ENCODE measurements at regions not wholly inside any gene's neighbourhood (a gene's known extent, or its start where the extent isn't known, plus 50 kb on each side); places are given as distances from the start of the nearest gene placed in this dataset.
"Not testable (repeated sequence)": the region's sequence is repeated elsewhere in the genome, so short reads cannot be mapped to it uniquely, and the experiment has no call there.

DNA sequence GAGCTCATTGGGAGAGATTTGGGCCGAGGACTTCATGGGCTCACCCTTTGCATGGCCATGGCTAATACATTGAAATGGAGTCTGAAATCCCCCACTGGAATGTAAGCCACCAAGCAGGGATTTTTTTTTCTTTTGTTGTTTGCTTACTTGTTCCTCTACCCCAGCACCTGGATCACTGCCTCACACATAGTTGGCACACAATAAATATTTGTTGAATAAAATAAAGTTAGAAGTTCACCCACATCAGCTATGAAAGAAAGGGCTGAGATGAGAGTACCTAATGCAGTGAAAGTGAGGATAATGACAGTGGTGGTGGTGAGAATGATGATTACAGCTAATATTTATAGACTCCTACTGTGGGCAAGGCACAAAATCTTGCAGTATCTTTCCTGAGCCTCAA lies 98.1 kb upstream of the ANXA1 start:
- no peak for DNase-seq

DNA sequence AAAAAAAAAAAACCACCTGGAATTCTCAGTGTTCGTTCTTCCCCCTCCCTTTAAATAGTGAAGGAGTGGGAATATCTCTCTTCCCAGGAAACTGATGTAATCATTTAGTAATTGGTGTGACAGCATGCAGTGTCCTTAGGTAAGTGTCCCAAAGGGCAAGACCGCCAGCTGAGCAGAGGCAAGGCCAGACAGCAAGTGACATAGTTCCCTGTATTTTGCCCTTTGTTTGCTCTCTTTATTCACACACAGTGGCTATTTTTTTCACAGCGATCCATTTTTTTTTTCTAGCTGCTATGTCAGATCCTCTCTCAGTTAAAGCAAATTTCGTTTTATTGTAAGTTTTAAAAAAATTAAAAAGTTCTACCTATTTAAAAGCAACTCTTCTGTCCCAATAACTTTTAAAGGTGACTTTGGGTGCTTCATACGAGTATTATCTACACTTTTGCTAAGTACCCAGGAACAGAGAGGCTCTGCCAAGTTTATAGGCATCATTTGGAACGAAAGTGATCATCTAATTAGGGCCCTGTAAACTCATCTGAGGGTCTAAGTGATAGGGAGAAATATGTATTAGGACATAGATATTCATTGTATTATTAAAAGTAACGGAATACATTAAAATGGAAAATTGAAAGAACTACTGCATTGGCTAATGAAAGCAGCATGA lies 98.2 kb upstream of the ALDH1A1 start:
- DNase-seq, result peak; percentile 4 to 7

DNA sequence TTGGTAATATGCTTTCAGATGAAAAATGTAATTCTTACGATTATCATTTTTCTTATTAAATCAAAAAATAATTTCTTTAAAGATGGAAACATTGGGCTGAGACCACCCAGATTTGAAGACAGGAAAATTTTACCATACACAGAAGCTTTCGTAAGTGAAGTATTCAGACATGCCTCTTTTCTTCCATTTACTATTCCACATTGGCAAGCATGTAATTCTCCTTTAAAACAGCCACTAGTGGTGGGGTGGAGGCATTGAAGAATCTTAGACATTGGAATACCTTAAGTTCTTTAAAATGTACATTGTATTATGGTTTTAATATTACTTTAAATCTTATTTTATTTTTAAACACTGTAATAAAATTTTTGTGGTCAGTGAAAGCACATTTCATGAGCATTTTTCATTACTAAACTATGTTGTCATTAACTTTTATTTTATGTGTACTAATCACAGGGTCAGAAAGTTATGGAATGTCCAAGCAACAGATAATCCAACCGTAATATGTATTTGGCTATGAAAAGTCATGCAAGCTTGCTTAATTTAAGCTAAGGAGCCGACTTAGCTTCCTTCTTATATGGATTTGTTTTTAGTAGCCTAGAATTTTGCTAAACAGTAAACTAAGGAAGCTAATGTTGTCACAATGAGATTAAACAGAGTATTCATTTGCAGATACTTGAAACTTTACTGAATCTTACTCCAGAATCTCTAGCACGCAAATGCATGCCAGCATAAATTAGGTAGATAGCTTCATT lies 97.4 kb upstream of the ALDH1A1 start:
- DNase-seq, result no peak

DNA sequence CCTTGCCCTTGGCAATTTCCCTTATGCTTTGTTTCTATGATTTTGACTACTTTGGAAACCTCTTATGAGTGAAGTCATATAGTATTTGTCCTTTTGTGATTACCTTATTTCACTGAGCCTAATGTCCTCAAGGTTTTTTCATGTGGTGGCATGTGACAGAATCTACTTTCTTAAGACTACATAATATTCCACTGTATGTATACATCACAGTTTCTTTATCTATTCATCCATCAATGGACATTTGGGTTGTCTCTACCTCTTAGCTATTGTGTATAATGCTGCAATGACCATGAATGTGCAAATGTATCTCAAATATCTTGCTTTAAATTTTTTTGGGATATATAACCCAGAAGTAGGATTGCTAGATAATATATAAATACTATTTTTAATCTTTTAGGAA lies 96.4 kb upstream of the ALDH1A1 start:
- DNase-seq, result no peak

DNA sequence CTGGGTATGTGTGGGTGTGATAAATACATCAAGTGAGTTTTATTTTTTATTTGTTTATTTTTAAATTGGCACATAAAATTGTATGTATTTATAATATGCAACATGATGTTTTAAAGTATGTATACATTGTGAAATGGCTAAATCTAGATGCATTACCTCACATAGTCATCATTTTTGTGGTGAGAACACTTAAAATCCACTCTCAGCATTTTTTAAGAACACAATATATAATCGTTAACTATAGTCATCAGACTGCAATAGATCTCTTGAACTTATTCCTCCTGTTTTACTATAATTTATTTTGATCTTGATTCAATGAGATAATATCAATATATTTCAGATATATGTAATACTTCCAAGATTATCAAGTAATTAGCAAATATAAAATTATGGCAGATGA lies 93.9 kb upstream of the ALDH1A1 start:
- no peak for DNase-seq

DNA sequence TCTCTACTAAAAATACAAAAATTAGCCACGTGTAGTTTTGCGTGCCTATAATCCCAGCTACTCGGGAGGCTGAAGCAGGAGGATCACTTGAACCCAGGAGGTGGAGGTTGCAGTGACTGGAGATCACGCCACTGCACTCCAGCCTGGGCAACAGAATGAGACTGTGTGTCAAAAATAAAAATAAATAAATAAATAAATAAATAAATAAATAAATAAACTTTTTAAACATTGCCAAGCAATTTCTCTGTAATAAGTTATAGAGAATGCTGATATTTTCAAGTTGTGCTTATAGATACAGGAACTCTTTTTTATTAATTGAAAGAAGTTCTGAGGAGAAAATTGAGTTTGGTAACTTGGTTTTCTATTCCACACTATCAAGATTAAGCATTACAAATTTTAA lies 91.9 kb upstream of the ALDH1A1 start:
- not testable (repeated sequence) for DNase-seq

GRCh38 chr9:73042155-73042554 lies 89.3 kb upstream of the ALDH1A1 start:
- no peak for DNase-seq

GRCh38 chr9:73039271-73040263 lies 86.7 kb upstream of the ALDH1A1 start:
- DNase-seq, result no peak

- DNase-seq, result no peak
These were observed 85.8 kb upstream of the ALDH1A1 start for GRCh38 chr9:73038613-73039012.

DNA sequence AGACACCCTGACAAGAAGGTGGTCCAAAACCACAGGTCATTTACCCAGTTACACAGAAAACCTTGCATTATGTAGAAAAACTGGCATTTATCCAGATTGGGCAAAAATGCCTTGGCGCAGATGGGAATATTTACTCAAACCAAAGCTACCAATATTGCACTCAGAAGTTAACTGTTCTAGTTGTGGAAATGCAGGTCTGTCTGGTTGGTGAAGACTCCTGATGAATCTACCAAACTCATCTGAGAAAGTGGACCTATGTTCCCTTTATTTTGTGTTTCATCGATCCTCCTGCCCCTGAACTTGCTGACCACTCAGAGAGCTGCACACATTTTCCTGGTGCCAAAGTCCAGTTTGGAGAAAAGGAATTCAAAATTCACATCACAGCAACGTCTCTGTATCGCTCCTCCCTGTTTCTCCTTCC lies 85.2 kb upstream of the ALDH1A1 start:
- no peak for DNase-seq

GRCh38 chr9:73037613-73038012 lies 84.8 kb upstream of the ALDH1A1 start:
- no peak for DNase-seq

- DNase-seq, result no peak
These were observed 82.1 kb upstream of the ALDH1A1 start for GRCh38 chr9:73034962-73035361.

- no peak for DNase-seq
These were observed 78.5 kb upstream of the ALDH1A1 start for GRCh38 chr9:73031350-73031749.

DNA sequence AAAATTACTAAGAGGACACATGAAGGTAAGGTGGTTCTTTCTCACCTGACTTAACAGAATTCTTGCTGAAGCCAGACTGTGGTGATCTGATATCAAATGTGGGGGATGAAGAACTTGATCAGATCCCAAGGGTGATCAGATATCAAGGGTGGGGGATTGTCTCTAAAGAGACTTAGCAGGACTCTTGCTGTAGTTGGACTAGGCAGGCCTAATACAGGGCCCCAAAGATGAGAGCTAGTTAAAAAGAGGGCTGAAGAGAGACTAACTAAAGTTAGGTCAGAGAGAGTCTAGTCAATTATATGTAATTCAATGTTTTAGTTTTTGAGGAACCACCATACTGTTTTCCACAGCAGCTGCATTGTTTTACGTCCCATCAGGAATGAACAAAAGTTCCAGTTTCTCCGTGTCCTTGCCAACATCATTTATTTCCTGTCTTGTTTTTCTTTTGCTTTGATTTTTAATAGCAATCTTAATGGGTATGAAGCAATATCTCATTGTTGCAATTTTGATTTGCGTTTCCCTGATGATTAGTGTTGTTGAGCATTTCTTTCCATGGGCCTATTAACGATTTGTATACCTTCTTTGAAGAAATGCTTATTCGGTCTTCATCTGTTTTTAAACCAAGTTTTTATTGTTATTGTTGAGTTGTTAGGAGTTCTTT lies 77.6 kb upstream of the ALDH1A1 start:
- DNase-seq, result no peak

- no peak for DNase-seq
These were observed 76.5 kb upstream of the ALDH1A1 start for GRCh38 chr9:73029346-73029745.

DNA sequence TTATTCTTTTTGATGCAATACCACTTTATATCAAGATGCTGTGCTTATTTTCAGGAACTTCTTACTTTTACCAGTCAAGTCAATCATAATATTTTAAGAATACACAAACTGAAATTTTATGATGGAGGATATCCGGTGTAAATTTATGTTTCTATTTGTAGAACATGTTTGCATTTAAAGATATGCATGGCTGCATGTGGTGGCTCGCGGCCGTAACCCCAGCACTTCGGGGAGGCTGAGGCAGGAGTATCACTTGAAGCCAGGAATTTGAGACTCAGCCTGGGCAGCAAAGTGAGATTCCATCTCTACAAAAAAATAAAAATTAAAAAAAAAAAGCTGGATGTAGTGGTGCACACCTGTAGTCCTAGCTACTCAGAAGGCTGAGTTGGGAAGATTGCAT lies 73.5 kb upstream of the ALDH1A1 start:
- DNase-seq, result no peak

DNA sequence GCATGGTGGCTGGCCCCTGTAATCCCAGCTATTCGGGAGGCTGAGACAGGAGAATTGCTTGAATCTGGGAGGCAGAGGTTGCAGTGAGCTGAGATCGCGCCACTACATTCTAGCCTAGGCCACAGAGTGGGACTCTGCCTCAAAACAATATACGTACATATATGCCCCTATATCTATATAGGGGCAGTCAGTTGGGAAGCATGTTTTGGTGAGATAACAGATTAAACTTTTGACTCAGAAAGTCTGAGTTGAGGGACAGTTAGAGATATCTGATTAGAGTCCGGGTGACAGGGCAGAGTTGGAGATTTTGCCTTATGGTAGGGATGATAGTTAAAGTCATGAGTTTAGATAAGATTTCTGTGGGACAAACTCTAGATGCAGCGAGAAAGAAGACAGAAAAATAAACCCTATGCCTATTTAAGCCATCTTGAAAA lies 71.8 kb upstream of the ALDH1A1 start:
- DNase-seq, result no peak

DNA sequence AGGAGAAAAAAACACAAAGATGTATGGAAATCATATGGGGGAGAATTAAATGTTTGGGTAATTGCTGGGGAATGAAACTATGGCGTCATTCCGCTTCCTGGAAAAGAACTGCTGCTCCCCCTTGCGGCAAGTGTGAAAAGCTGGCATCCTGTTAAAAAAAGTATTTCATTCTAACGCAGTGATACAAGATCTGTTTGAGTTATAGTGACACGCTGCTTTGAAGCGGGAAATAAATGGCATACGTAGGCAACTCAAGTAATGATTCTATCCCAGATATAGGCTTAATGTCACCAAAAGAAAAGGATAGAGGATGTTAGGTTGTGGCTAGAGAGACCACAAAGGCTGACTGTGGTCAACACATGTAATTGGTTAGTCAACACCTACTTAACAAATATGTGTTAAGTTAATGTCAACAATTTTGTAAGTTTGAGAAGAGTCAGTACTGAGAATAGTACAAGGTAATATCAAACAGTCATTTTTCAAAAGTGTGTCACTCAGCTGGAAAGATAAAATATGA lies 70.2 kb upstream of the ALDH1A1 start:
- peak; percentile 6 to 42 for DNase-seq

- DNase-seq, result no peak
These were observed 69.5 kb upstream of the ALDH1A1 start for GRCh38 chr9:73022353-73022752.

DNA sequence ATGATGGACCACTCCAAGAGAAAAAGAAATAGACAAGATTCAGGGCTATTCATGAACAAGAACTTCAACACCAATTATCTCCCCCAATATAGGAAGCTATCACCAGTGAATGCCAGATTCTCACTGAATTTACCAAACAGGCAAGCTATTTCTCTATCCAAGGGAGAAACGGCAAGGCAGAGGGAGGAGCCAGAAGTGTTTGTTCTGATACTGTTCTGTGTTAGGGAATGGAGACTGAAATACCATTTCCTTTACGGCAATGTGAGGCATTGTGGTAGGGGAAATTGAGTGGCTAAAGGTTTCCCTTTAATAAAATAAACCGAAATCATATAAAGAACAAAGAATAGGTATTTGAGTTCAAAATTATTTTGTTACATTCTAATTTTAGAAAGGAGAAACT lies 68.0 kb upstream of the ALDH1A1 start:
- no peak for DNase-seq

- DNase-seq, result no peak
These were observed 61.2 kb upstream of the ALDH1A1 start for GRCh38 chr9:73014011-73014410.

DNA sequence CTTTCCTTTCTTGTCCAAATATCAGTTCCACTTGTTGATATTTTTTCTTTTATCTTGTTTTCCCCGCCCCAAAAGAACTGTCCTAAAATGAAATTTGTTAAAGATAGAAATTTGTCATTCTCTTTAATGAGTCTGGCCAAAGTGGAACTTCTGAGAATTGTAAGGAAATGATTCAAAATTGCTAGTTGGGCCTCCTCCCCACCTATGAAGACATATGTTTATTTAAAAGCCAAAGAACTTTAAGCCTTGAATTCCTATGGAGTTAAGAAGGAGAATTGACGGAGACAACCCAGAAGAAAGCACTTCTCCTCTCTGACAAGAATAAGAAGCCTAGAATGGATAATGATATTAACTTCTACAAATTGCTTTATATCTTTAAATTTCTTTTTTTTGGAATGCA lies 59.1 kb upstream of the ALDH1A1 start:
- no peak for DNase-seq
